ENCODE measurements at regions not wholly inside any gene's neighbourhood (a gene's known extent, or its start where the extent isn't known, plus 50 kb on each side); places are given as distances from the start of the nearest gene placed in this dataset.

DNA sequence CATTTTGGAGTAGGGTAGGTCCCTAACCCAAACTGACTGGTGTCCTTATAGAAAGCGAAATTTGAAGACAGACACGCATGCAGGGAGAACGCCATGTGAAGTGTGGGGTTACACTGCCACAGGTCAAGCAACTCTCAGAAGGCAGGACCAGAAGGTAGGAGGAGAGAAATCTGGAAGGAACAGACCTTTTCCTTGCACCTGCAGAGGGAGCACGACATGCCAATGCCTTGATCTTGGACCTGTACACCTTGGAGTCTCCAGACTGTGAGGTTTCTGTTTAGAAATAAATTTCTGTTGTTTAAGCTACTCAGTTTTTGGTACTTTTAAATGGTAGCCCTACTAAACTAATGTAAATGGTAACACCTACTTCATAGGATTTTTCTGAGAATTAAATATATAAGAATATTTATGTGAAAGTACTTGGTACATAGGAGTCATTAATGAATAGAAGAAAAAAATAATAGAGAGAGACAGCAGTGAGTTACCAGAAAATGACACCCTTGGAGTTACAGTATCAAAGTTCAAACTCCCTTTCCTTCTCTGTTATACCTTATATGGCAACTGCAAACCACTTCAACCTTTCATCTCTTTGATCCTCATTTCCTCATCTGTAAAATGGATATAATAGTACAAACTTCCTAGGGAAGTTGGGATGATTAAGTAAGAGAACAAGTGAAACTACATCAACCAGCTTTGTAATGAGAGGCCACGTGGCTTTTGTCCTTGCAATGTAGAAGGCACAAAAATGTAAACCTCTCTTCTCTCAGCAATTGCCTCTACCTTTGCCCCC is 184.9 kb upstream of the PARD3B start:
- no peak for TF ChIP-seq CTCF (IDR thresholded peaks at IDR 0.05; ENCODE audit: insufficient read depth, low read length, poor library complexity, severe bottlenecking)
- no peak for TF ChIP-seq EZH2phosphoT487 (conservative IDR thresholded peaks at IDR 0.05; ENCODE audit: low read length)
